H1 (cell line): ENCODE measurements at regions not wholly inside any gene's neighbourhood (a gene's known extent, or its start where the extent isn't known, plus 50 kb on each side); places are given as distances from the start of the nearest gene placed in this dataset.

Experiments
- CBX5 ChIP-seq: fragments of 300-800, 300-1000 bp; sonication (generic); IDR thresholded peaks from 2 replicates; pipeline ENCODE4 v1.7.1; 2016; ENCODE audit warnings: antibody characterized with exemption, low read length, low read depth
- FOSL1 ChIP-seq: IDR thresholded peaks from 2 replicates; pipeline ENCODE4 v1.6.1; 2011; ENCODE audit warnings: mild to moderate bottlenecking, low read depth, low read length, moderate library complexity; ENCODE audit not compliant: insufficient read depth
- POU5F1 ChIP-seq: IDR thresholded peaks from 2 replicates; pipeline ENCODE4 v1.6.1; 2011; ENCODE audit warnings: low read depth, mild to moderate bottlenecking, low read length, moderate library complexity
- RAD21 ChIP-seq, 2 experiments: IDR thresholded peaks in 1 of 2; conservative IDR thresholded peaks in 1 of 2; 2 replicates each; pipeline ENCODE4 v1.6.1; 2011; ENCODE audit warnings: low read depth in 2 of 2, low read length in 2 of 2, improper control_type of control experiment in 1 of 2, inconsistent platforms in 1 of 2, mild to moderate bottlenecking in 1 of 2, moderate library complexity in 1 of 2
- SAP30 ChIP-seq: fragments of 300-600 bp; sonication (generic); IDR thresholded peaks from 2 replicates; pipeline ENCODE4 v1.7.1; 2012; ENCODE audit warnings: low read length, moderate library complexity, mild to moderate bottlenecking, inconsistent platforms; ENCODE audit not compliant: insufficient read depth, insufficient replicate concordance
- SIRT6 ChIP-seq: IDR thresholded peaks from one replicate; pipeline ENCODE4 v1.7.1; 2012; ENCODE audit warnings: low read length, inconsistent platforms
- TEAD4 ChIP-seq: IDR thresholded peaks from 2 replicates; pipeline ENCODE4 v1.6.1; 2012; ENCODE audit warnings: low read depth, low read length, inconsistent platforms, mixed read lengths

DNA sequence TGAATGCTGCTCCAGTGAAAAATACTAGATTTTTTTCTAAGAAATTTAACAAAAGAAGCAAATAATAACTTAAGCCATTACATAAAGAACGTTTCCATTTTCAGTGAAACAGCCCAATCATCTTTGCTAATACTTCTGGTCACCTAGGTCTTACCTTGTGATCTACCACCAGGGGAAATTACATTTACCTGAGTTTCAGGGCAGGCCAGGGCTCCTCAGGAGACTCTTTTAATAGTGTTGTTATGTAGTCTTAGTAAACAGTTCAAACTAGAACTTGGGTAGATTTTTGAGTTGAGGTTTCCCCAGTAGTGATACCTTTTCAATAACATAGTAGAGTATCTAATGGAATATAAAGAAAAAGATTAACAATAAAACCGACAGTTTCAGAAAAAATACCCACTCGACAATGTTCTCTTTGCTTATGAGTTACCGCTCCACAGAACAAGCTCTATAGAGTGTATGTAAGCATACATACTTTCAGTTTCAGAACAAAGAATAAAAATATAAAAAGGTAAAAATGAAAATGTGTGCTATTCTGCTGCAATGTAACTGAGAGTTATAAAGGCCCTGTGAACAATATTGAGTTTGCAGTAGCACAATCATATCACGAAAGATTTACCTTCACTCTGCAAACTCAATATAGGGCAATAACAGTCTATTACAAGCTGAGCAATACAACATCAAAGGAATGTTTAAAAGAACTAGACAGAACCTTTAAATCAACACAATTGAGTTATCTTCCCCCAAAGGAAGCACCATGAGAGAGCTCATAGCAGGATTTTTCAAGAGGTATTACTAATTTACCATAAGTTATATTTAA, 165.8 kb downstream of the ATOH1 start (continued):
- TF ChIP-seq TEAD4 (no peak), SAP30 (no peak), CBX5 (no peak), RAD21 (IDR thresholded peaks at IDR 0.05 in 1 of 2, conservative IDR thresholded peaks at IDR 0.05 in 1 of 2; ENCODE audit: low read depth in 2 of 2, low read length in 2 of 2) (no peak), SIRT6 (no peak), POU5F1 (no peak), FOSL1 (no peak)
- TF ChIP-seq, all 59 proteins: peak for 0
